MM.1S (cell line): ENCODE measurements at regions not wholly inside any gene's neighbourhood (a gene's known extent, or its start where the extent isn't known, plus 50 kb on each side); places are given as distances from the start of the nearest gene placed in this dataset.

Experiments
- DNase-seq: peaks from one replicate; pipeline ENCODE4 v3.0.0-alpha.2; 2015
- H2AFZ ChIP-seq: fragments of 300-600 bp; sonication (generic); 2 replicates; pipeline ENCODE4 v1.6.0; 2016; ENCODE audit warnings: antibody characterized with exemption, low read length
- H3F3A ChIP-seq: fragments of 300-600 bp; sonication (generic); 2 replicates; pipeline ENCODE4 v1.6.1; 2016; ENCODE audit warnings: mild to moderate bottlenecking, antibody characterized with exemption, low read length, moderate library complexity, mixed read lengths; ENCODE audit not compliant: insufficient read depth
- H3K27ac ChIP-seq: fragments of 300-600 bp; sonication (generic); 2 replicates; pipeline ENCODE4 v1.5.1; 2016; ENCODE audit warnings: mild to moderate bottlenecking, low read length
- H3K27me3 ChIP-seq: fragments of 300-600 bp; sonication (generic); replicated peaks from 2 replicates; pipeline ENCODE4 v1.6.0; 2016; ENCODE audit warnings: low read length; ENCODE audit not compliant: insufficient read depth
- H3K36me3 ChIP-seq: fragments of 300-600 bp; sonication (generic); replicated peaks from 2 replicates; pipeline ENCODE4 v1.6.1; 2016; ENCODE audit warnings: mild to moderate bottlenecking, low read length, mixed read lengths; ENCODE audit not compliant: insufficient read depth
- H3K4me1 ChIP-seq: fragments of 300-600 bp; sonication (generic); 2 replicates; pipeline ENCODE4 v1.6.1; 2016; ENCODE audit warnings: low read length, mixed read lengths
- H3K4me2 ChIP-seq: fragments of 300-600 bp; sonication (generic); 2 replicates; pipeline ENCODE4 v1.6.0; 2016; ENCODE audit warnings: low read depth, low read length
- H3K4me3 ChIP-seq: fragments of 300-600 bp; sonication (generic); 2 replicates; pipeline ENCODE4 v1.5.1; 2016; ENCODE audit warnings: low read length, mixed read lengths
- H3K79me2 ChIP-seq: fragments of 300-600 bp; sonication (generic); 2 replicates; pipeline ENCODE4 v1.6.1; 2016; ENCODE audit warnings: mixed run types, low read length, mixed read lengths
- H3K9ac ChIP-seq: fragments of 300-600 bp; sonication (generic); 2 replicates; pipeline ENCODE4 v1.6.1; 2016; ENCODE audit warnings: low read length, mixed read lengths
- H3K9me2 ChIP-seq: fragments of 300-600 bp; sonication (generic); replicated peaks from 2 replicates; pipeline ENCODE4 v1.6.1; 2016; ENCODE audit warnings: mild to moderate bottlenecking, low read length, mixed read lengths; ENCODE audit not compliant: insufficient read depth
- H3K9me3 ChIP-seq: fragments of 300-600 bp; sonication (generic); replicated peaks from 2 replicates; pipeline ENCODE4 v1.6.1; 2016; ENCODE audit warnings: mild to moderate bottlenecking, low read length, mixed read lengths; ENCODE audit not compliant: insufficient read depth
- H4K20me1 ChIP-seq: fragments of 300-600 bp; sonication (generic); 2 replicates; pipeline ENCODE4 v1.6.1; 2016; ENCODE audit warnings: mild to moderate bottlenecking, low read length, moderate library complexity, mixed read lengths; ENCODE audit not compliant: insufficient read depth
- CTCF ChIP-seq: fragments of 300-600 bp; sonication (generic); IDR thresholded peaks from 2 replicates; pipeline ENCODE4 v1.5.1; 2016; ENCODE audit warnings: antibody characterized with exemption, low read length, mixed read lengths
- EZH2 ChIP-seq: fragments of 300-600 bp; sonication (generic); optimal IDR thresholded peaks from 2 replicates; pipeline ENCODE3; 2017; ENCODE audit warnings: low read depth, mild to moderate bottlenecking, antibody characterized with exemption, low read length, mixed read lengths
- EZH2phosphoT487 ChIP-seq: fragments of 300-600 bp; sonication (generic); IDR thresholded peaks from 2 replicates; pipeline ENCODE4 v1.6.1; 2018; ENCODE audit warnings: antibody characterized with exemption, low read length

GRCh38 chr13:56396318-56396717 lies 744.4 kb upstream of the PRR20A start:
- H3F3A ChIP-seq, result no peaks in the 10 kb centered on the region
- H2AFZ ChIP-seq, result no peak overlapping the region
- no peaks in the 10 kb centered on the region for H3K27me3 ChIP-seq
- no peak overlapping the region for H3K9ac ChIP-seq
- no peaks in the 10 kb centered on the region for H3K9me2 ChIP-seq
- H4K20me1 ChIP-seq, result no peaks in the 10 kb centered on the region
- H3K36me3 ChIP-seq, result no peaks in the 10 kb centered on the region
- H3K4me3 ChIP-seq, result no peak overlapping the region
- H3K4me1 ChIP-seq, result no peaks in the 10 kb centered on the region
- DNase-seq, result no peak
- H3K79me2 ChIP-seq, result no peaks in the 10 kb centered on the region
- H3K9me3 ChIP-seq, result no peaks in the 10 kb centered on the region
- no peak overlapping the region for H3K4me2 ChIP-seq
- H3K27ac ChIP-seq, result no peak overlapping the region
- TF ChIP-seq CTCF (no peak), EZH2phosphoT487 (no peak), EZH2 (no peak)

GRCh38 chr13:56400774-56401173 lies 739.9 kb upstream of the PRR20A start:
- Histone ChIP-seq H3F3A (no peaks in the 10 kb centered on the region), H3K36me3 (no peaks in the 10 kb centered on the region), H3K9ac (no peak overlapping the region), H2AFZ (no peak overlapping the region), H3K79me2 (no peaks in the 10 kb centered on the region), H3K9me3 (no peaks in the 10 kb centered on the region), H3K9me2 (no peaks in the 10 kb centered on the region), H3K4me2 (no peak overlapping the region), H4K20me1 (no peaks in the 10 kb centered on the region), H3K4me1 (no peaks in the 10 kb centered on the region), H3K4me3 (no peak overlapping the region), H3K27ac (no peak overlapping the region), H3K27me3 (no peaks in the 10 kb centered on the region)
- TF ChIP-seq EZH2 (no peak), EZH2phosphoT487 (no peak), CTCF (no peak)
- no peak for DNase-seq

GRCh38 chr13:56412856-56413255 lies 727.9 kb upstream of the PRR20A start:
- Histone ChIP-seq H3K27ac (no peak overlapping the region), H3K27me3 (no peaks in the 10 kb centered on the region), H3K36me3 (no peaks in the 10 kb centered on the region), H3K4me3 (no peak overlapping the region), H3F3A (no peaks in the 10 kb centered on the region), H2AFZ (no peak overlapping the region), H3K9ac (no peak overlapping the region), H3K9me2 (no peaks in the 10 kb centered on the region), H3K79me2 (no peaks in the 10 kb centered on the region), H3K4me1 (no peaks in the 10 kb centered on the region), H3K4me2 (no peak overlapping the region), H4K20me1 (no peaks in the 10 kb centered on the region), H3K9me3 (no peaks in the 10 kb centered on the region)
- DNase-seq, result no peak
- no peak for TF ChIP-seq EZH2
- TF ChIP-seq CTCF, result no peak
- TF ChIP-seq EZH2phosphoT487, result no peak
